NB4 (cell line): ENCODE measurements at regions not wholly inside any gene's neighbourhood (a gene's known extent, or its start where the extent isn't known, plus 50 kb on each side); places are given as distances from the start of the nearest gene placed in this dataset.

Experiments
- CTCF ChIP-seq: IDR thresholded peaks from one replicate; pipeline ENCODE4 v1.5.1; 2012; ENCODE audit warnings: low read depth, low read length
- MAX ChIP-seq: IDR thresholded peaks from 2 replicates; pipeline ENCODE4 v1.6.1; 2011; ENCODE audit warnings: low read depth, low read length
- POLR2A ChIP-seq: IDR thresholded peaks from 2 replicates; pipeline ENCODE4 v1.6.1; 2011; ENCODE audit warnings: mild to moderate bottlenecking; ENCODE audit not compliant: insufficient read length; ENCODE audit errors: extremely low read depth

- peak; percentile 18 for TF ChIP-seq CTCF
- TF ChIP-seq POLR2A, result no peak
- TF ChIP-seq MAX, result no peak
These were observed 195.4 kb upstream of the RMP24 start for GRCh38 chr18:35777039-35777438.
